ENCODE measurements at regions not wholly inside any gene's neighbourhood (a gene's known extent, or its start where the extent isn't known, plus 50 kb on each side); places are given as distances from the start of the nearest gene placed in this dataset.

- H3K4me2 ChIP-seq: no peak overlapping the region
- TF ChIP-seq ZNF331 (CRISPR knock-in tag; IDR thresholded peaks at IDR 0.05; ENCODE audit: low read depth): no peak
- no peak for TF ChIP-seq ETS1 (IDR thresholded peaks at IDR 0.05)
- TF ChIP-seq JUNB (IDR thresholded peaks at IDR 0.05; ENCODE audit: unreplicated experiment): no peak
- no peak for TF ChIP-seq STAT1 (IDR thresholded peaks at IDR 0.05; ENCODE audit: unreplicated experiment)
- no peak for TF ChIP-seq CTCF (conservative IDR thresholded peaks at IDR 0.05; ENCODE audit: low read depth in 2 of 2)
- no peak for TF ChIP-seq ZNF462 (CRISPR knock-in tag; IDR thresholded peaks at IDR 0.05)
- TF ChIP-seq EZH2 (IDR thresholded peaks at IDR 0.05; ENCODE audit: low read depth, unreplicated experiment): no peak
- no peak for TF ChIP-seq EZH2phosphoT487 (IDR thresholded peaks at IDR 0.05; ENCODE audit: unreplicated experiment)
- TF ChIP-seq REST (IDR thresholded peaks at IDR 0.05; ENCODE audit: unreplicated experiment): no peak
- no peak for TF ChIP-seq POLR2AphosphoS5 (IDR thresholded peaks at IDR 0.05; ENCODE audit: low read depth)
- no peak for TF ChIP-seq CREB1 (CRISPR knock-in tag; IDR thresholded peaks at IDR 0.05; ENCODE audit: low read depth)
- no peak for TF ChIP-seq NANOG (IDR thresholded peaks at IDR 0.05; ENCODE audit: borderline replicate concordance)
- TF ChIP-seq ZNF114 (CRISPR knock-in tag; IDR thresholded peaks at IDR 0.05): no peak
- no peak overlapping the region for H3K27ac Mint-ChIP-seq
Observed at GRCh38 chr22:48237466-48238283, 1475.2 kb downstream of the TBC1D22A start.

More at GRCh38 chr22:48237466-48238283, 1475.2 kb downstream of the TBC1D22A start:
- H3K36me3 ChIP-seq (ENCODE audit: insufficient read depth): no peaks in the 10 kb centered on the region
- ATAC-seq (no peak), DNase-seq (ENCODE audit: low spot score) (no peak)
- peaks cover 3% of the 10 kb centered on the region; the same call in 1 of the 2 replicates for H3K4me1 ChIP-seq (ENCODE audit: insufficient read depth)
- H3F3A ChIP-seq (replicated peaks; ENCODE audit: low read depth): no peaks in the 10 kb centered on the region
- H2AFZ ChIP-seq: no peak overlapping the region
- H3K4me3 ChIP-seq: no peak overlapping the region
- H3K27me3 Mint-ChIP-seq (ENCODE audit: insufficient read depth, low read depth, poor library complexity): peaks cover 10% of the 10 kb centered on the region
- H3K27ac ChIP-seq (ENCODE audit: low read depth): no peak overlapping the region
- peaks cover 2% of the 10 kb centered on the region; the same call in 1 of the 3 replicates for H3K36me3 Mint-ChIP-seq (ENCODE audit: low read depth)
- peaks cover 18% of the 10 kb centered on the region for H3K4me1 Mint-ChIP-seq
- H3K9me3 Mint-ChIP-seq: peaks cover 9% of the 10 kb centered on the region
- H3K4me3 Mint-ChIP-seq: no peak overlapping the region
- H3K9me2 ChIP-seq (ENCODE audit: insufficient read depth): no peaks in the 10 kb centered on the region
- H3K79me2 ChIP-seq (replicated peaks; ENCODE audit: insufficient read depth): no peaks in the 10 kb centered on the region
- no peaks in the 10 kb centered on the region for H3K27me3 ChIP-seq (ENCODE audit: insufficient read depth)
- no peaks in the 10 kb centered on the region for H4K20me1 ChIP-seq (replicated peaks; ENCODE audit: insufficient read depth)

All from GM23338 (cell line).